C4-2B (cell line): ENCODE measurements at regions not wholly inside any gene's neighbourhood (a gene's known extent, or its start where the extent isn't known, plus 50 kb on each side); places are given as distances from the start of the nearest gene placed in this dataset.

ENCODE experiments used
- H3K27ac ChIP-seq: fragments of 450-650 bp; 2 replicates; pipeline ENCODE4 v1.5.1; 2017
- CTCF ChIP-seq: fragments of 450-650 bp; conservative IDR thresholded peaks from 2 replicates; pipeline ENCODE4 v1.5.1; 2017; ENCODE audit warnings: mild to moderate bottlenecking
- ZFX ChIP-seq: fragments of 450-650 bp; IDR thresholded peaks from 2 replicates; pipeline ENCODE4 v1.6.1; 2017

GRCh38 chr4:35918491-35918977, 325.8 kb downstream of the ARAP2 start:
- TF ChIP-seq ZFX: no peak
- TF ChIP-seq CTCF: no peak
- H3K27ac ChIP-seq: no peak overlapping the region

GRCh38 chr4:35925806-35926205, 318.5 kb downstream of the ARAP2 start:
- TF ChIP-seq CTCF: no peak

GRCh38 chr4:35926788-35927187, 317.5 kb downstream of the ARAP2 start:
- H3K27ac ChIP-seq: no peak overlapping the region
- TF ChIP-seq ZFX: no peak
- TF ChIP-seq CTCF: no peak

More at GRCh38 chr4:35925806-35926205, 318.5 kb downstream of the ARAP2 start:
- H3K27ac ChIP-seq: no peak overlapping the region

GRCh38 chr4:35933901-35934300, 310.4 kb downstream of the ARAP2 start:
- no peak for TF ChIP-seq CTCF
- TF ChIP-seq ZFX: no peak
- H3K27ac ChIP-seq: no peak overlapping the region

- TF ChIP-seq CTCF (peak; percentile 74), ZFX (no peak)
- H3K27ac ChIP-seq: no peak overlapping the region
Measured at GRCh38 chr4:35934320-35934981, 309.9 kb downstream of the ARAP2 start.

- H3K27ac ChIP-seq: no peak overlapping the region
Measured at GRCh38 chr4:35938936-35939335, 305.4 kb downstream of the ARAP2 start.

GRCh38 chr4:35939751-35940150, 304.6 kb downstream of the ARAP2 start:
- TF ChIP-seq ZFX (no peak), CTCF (no peak)
- no peak overlapping the region for H3K27ac ChIP-seq

More at GRCh38 chr4:35938936-35939335, 305.4 kb downstream of the ARAP2 start:
- no peak for TF ChIP-seq ZFX
- no peak for TF ChIP-seq CTCF
